Peyer's patch (tissue), 4 donors: ENCODE measurements at regions not wholly inside any gene's neighbourhood (a gene's known extent, or its start where the extent isn't known, plus 50 kb on each side); places are given as distances from the start of the nearest gene placed in this dataset.

Experiments
- DNase-seq, 3 donors: peaks; one replicate each; pipeline ENCODE4 v3.0.0-alpha.2; 2017 to 2019
- H3K27ac ChIP-seq, 4 donors: fragments of 200-600 bp; sonication (generic); one replicate each; pipeline ENCODE4 v1.5.1; 2016 to 2019
- H3K27me3 ChIP-seq, 2 donors: fragments of 200-600 bp; sonication (generic); one replicate each; pipeline ENCODE4 v1.5.1; 2019
- H3K36me3 ChIP-seq, 3 donors: fragments of 200-600 bp; sonication (generic); one replicate each; pipeline ENCODE4 v1.5.1; 2016 to 2019
- H3K4me1 ChIP-seq, 4 donors: fragments of 200-600 bp; sonication (generic); one replicate each; pipeline ENCODE4 v1.5.1; 2016 to 2019
- H3K4me3 ChIP-seq, 4 donors: fragments of 200-600 bp; sonication (generic); 1 replicate in 3 of 4; 2 replicates in 1 of 4; pipeline ENCODE4 v1.5.1; 2016 to 2019; ENCODE audit warnings: mild to moderate bottlenecking in 1 of 4
- H3K9me3 ChIP-seq, 4 donors: fragments of 200-600 bp; sonication (generic); one replicate each; pipeline ENCODE4 v1.5.1; 2016 to 2019; ENCODE audit warnings: mild to moderate bottlenecking in 1 of 4
- POLR2A ChIP-seq, 2 donors: fragments of 450-650 bp; IDR thresholded peaks; one replicate each; pipeline ENCODE4 v1.5.1; 2017; ENCODE audit warnings: antibody characterized with exemption in 2 of 2, mild to moderate bottlenecking in 2 of 2, moderate library complexity in 2 of 2
- TF ChIP-seq, protein P1 (sequence below), 6 experiments: fragments of 450-650 bp in 4 of 6; fragments of 200-600 bp in 2 of 6; sonication (generic) in 1 of 6; IDR thresholded peaks; one replicate each; pipeline ENCODE4 v1.5.1; 2017 to 2019; ENCODE audit warnings: antibody characterized with exemption in 6 of 6, mild to moderate bottlenecking in 3 of 6, moderate library complexity in 1 of 6

DNA sequence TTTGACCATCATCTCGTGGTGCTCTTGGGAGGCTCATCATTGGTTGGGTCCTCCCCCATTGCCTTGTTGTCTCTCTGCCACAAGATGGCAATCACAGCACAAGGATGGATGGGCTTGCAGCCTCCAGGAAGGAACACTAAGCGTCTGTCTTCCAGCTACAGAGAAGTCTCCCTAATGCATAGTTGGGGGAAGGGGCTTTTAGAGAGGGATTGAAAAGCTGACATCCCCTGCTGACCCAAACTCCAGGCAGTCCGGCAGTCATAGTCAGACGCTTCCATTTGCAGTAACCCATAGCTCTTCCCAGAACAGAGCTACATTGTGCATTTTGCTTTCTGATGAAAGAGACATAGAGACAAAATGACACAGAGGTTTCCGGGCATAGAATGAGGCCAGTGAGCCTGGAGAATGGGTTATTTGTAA is 111.4 kb downstream of the UTP18 start:
- no peaks in the 10 kb centered on the region for H3K4me1 ChIP-seq
- H3K27ac ChIP-seq: no peak overlapping the region
- H3K36me3 ChIP-seq: no peaks in the 10 kb centered on the region
- no peak for DNase-seq
- no peaks in the 10 kb centered on the region for H3K27me3 ChIP-seq
- no peaks in the 10 kb centered on the region for H3K9me3 ChIP-seq
- no peak for TF ChIP-seq POLR2A (IDR thresholded peaks at IDR 0.05)
- TF ChIP-seq, protein P1, sequence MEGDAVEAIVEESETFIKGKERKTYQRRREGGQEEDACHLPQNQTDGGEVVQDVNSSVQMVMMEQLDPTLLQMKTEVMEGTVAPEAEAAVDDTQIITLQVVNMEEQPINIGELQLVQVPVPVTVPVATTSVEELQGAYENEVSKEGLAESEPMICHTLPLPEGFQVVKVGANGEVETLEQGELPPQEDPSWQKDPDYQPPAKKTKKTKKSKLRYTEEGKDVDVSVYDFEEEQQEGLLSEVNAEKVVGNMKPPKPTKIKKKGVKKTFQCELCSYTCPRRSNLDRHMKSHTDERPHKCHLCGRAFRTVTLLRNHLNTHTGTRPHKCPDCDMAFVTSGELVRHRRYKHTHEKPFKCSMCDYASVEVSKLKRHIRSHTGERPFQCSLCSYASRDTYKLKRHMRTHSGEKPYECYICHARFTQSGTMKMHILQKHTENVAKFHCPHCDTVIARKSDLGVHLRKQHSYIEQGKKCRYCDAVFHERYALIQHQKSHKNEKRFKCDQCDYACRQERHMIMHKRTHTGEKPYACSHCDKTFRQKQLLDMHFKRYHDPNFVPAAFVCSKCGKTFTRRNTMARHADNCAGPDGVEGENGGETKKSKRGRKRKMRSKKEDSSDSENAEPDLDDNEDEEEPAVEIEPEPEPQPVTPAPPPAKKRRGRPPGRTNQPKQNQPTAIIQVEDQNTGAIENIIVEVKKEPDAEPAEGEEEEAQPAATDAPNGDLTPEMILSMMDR (IDR thresholded peaks at IDR 0.05): peak in 2 of 6 experiments; percentile 31 to 35
- no peak overlapping the region for H3K4me3 ChIP-seq

DNA sequence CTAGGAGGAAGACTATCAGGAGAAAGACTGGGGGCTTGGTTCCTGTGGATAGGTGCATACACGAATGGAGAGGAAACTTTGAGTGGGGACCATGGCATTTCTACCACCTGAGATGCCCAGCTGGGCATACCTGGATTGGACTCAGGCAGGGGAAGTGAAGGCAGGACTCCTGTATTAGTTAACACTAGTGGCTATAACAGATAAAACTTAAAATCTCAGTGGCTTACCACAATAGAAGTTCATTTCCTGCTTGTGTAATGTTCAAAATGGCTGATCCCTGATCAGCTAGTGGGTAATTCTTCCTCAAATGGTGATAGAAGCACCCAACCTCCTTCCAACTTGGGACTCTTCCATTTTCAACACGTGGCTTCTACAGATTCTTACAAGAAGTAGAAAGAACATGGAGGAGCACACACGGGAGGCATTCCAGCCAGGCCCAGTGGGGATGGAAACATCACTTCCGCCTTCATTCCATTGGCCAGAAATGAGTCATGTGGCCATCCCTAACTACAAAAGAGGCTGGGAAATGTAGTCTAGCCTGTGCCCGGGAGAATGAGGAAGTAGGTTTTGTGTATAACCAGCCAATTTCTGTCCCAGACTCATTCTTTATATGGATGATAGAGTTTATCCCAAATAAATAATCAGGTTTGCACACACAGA is 112.1 kb downstream of the UTP18 start:
- TF ChIP-seq POLR2A (IDR thresholded peaks at IDR 0.05): no peak
- TF ChIP-seq, protein P1 (IDR thresholded peaks at IDR 0.05): no peak
- H3K4me3 ChIP-seq: no peak overlapping the region
- no peaks in the 10 kb centered on the region for H3K36me3 ChIP-seq
- no peaks in the 10 kb centered on the region for H3K27me3 ChIP-seq
- DNase-seq: peak in 2 of 3 donors; percentile 22 to 55
- H3K9me3 ChIP-seq: no peaks in the 10 kb centered on the region
- H3K4me1 ChIP-seq: no peaks in the 10 kb centered on the region
- no peak overlapping the region for H3K27ac ChIP-seq

GRCh38 chr17:51373489-51374152 is 113.3 kb downstream of the UTP18 start:
- Histone ChIP-seq H3K4me1 (no peaks in the 10 kb centered on the region), H3K27me3 (no peaks in the 10 kb centered on the region), H3K4me3 (no peak overlapping the region), H3K27ac (no peak overlapping the region), H3K9me3 (no peaks in the 10 kb centered on the region), H3K36me3 (no peaks in the 10 kb centered on the region)
- TF ChIP-seq, protein P1 (IDR thresholded peaks at IDR 0.05): no peak
- no peak for TF ChIP-seq POLR2A (IDR thresholded peaks at IDR 0.05)
- DNase-seq: no peak

DNA sequence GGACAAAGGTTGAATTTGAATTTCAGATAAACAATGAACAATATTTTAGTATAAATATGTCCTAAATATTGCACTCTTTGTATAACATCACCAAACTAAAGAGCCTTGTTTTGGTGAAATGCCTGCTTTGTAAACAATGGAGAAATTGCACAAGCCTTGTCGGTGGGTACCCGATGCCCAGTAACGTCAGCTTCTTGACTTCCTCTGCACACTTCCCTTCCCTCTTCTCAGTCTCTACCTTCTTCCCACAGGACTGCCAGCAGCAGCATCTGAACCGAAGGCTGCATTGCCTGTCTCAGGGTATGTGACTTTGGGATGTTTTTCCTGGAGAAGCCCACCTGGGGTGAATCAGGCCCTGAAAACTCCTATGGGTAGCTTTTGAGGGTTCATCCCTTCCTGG is 113.9 kb downstream of the UTP18 start:
- Histone ChIP-seq H3K27me3 (no peaks in the 10 kb centered on the region), H3K27ac (no peak overlapping the region), H3K9me3 (no peaks in the 10 kb centered on the region), H3K4me1 (no peaks in the 10 kb centered on the region), H3K4me3 (no peak overlapping the region), H3K36me3 (no peaks in the 10 kb centered on the region)
- DNase-seq: no peak
- TF ChIP-seq, protein P1 (IDR thresholded peaks at IDR 0.05): no peak
- TF ChIP-seq POLR2A (IDR thresholded peaks at IDR 0.05): no peak

DNA sequence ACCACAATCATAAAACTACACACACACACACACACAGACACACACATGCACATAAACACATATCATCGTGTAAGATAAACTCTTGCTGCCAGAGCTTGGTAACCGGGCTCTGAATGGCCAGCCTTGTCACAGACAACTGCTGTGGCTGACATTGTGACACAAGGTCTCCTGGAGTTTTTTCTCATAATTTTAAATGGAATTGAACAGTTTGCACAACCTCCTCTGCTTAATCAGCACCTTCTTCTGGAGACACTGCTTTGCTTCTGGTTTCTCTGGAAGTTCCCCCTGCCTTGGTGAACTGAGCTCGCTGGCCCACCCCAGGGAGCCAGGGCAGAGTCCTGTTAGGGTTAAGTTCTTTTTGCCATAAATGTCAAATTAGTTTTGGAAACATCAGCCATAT is 115.4 kb downstream of the UTP18 start:
- Histone ChIP-seq H3K27me3 (no peaks in the 10 kb centered on the region), H3K36me3 (no peaks in the 10 kb centered on the region), H3K4me3 (no peak overlapping the region), H3K4me1 (no peaks in the 10 kb centered on the region), H3K27ac (no peak overlapping the region), H3K9me3 (no peaks in the 10 kb centered on the region)
- TF ChIP-seq, protein P1 (IDR thresholded peaks at IDR 0.05): no peak
- TF ChIP-seq POLR2A (IDR thresholded peaks at IDR 0.05): no peak
- DNase-seq: no peak
